NCI-H774 (cell line): ENCODE measurements at regions not wholly inside any gene's neighbourhood (a gene's known extent, or its start where the extent isn't known, plus 50 kb on each side); places are given as distances from the start of the nearest gene placed in this dataset.
A peak's percentile ranks its signal among the peaks of the same experiment; 100 is the strongest.
"Not testable (repeated sequence)": the region's sequence is repeated elsewhere in the genome, so short reads cannot be mapped to it uniquely, and the experiment has no call there.

Source experiments
- DNase-seq: peaks from one replicate; lab custom pipeline; 2025; lab: John Stamatoyannopoulos, UW

GRCh38 chr6:126967296-126968005 lies 151.0 kb upstream of the RSPO3 start:
- DNase-seq = no peak

- DNase-seq = no peak
Measured at GRCh38 chr6:126976253-126976797, 142.1 kb upstream of the RSPO3 start.

- DNase-seq = no peak
Measured at GRCh38 chr6:126983779-126984178, 134.7 kb upstream of the RSPO3 start.

- DNase-seq = not testable (repeated sequence)
Measured at GRCh38 chr6:126988125-126988524, 130.3 kb upstream of the RSPO3 start.

- no peak for DNase-seq
Measured at GRCh38 chr6:127000631-127001030, 117.8 kb upstream of the RSPO3 start.

- no peak for DNase-seq
Measured at GRCh38 chr6:127013865-127014264, 104.6 kb upstream of the RSPO3 start.

- DNase-seq = no peak
Measured at GRCh38 chr6:127015858-127016257, 102.6 kb upstream of the RSPO3 start.

GRCh38 chr6:127019828-127020227 lies 98.6 kb upstream of the RSPO3 start:
- DNase-seq = no peak

- peak; percentile 95 for DNase-seq
Measured at GRCh38 chr6:127022302-127022701, 96.2 kb upstream of the RSPO3 start.

GRCh38 chr6:127023001-127023778 lies 95.3 kb upstream of the RSPO3 start:
- peak; percentile 61 for DNase-seq

GRCh38 chr6:127026247-127026646 lies 92.2 kb upstream of the RSPO3 start:
- no peak for DNase-seq

- no peak for DNase-seq
Measured at GRCh38 chr6:127030111-127030510, 88.4 kb upstream of the RSPO3 start.

- DNase-seq = no peak
Measured at GRCh38 chr6:127030836-127031235, 87.6 kb upstream of the RSPO3 start.

- DNase-seq = no peak
Measured at GRCh38 chr6:127031511-127031910, 87.0 kb upstream of the RSPO3 start.

- DNase-seq = no peak
Measured at GRCh38 chr6:127032971-127033370, 85.5 kb upstream of the RSPO3 start.

- no peak for DNase-seq
Measured at GRCh38 chr6:127051571-127052260, 66.8 kb upstream of the RSPO3 start.

GRCh38 chr6:127053032-127053874 lies 65.2 kb upstream of the RSPO3 start:
- no peak for DNase-seq

- DNase-seq = no peak
Measured at GRCh38 chr6:127053875-127054235, 64.6 kb upstream of the RSPO3 start.

- DNase-seq = no peak
Measured at GRCh38 chr6:127058027-127058426, 60.4 kb upstream of the RSPO3 start.

- no peak for DNase-seq
Measured at GRCh38 chr6:127058936-127059335, 59.5 kb upstream of the RSPO3 start.
